ENCODE measurements at regions not wholly inside any gene's neighbourhood (a gene's known extent, or its start where the extent isn't known, plus 50 kb on each side); places are given as distances from the start of the nearest gene placed in this dataset.

DNA sequence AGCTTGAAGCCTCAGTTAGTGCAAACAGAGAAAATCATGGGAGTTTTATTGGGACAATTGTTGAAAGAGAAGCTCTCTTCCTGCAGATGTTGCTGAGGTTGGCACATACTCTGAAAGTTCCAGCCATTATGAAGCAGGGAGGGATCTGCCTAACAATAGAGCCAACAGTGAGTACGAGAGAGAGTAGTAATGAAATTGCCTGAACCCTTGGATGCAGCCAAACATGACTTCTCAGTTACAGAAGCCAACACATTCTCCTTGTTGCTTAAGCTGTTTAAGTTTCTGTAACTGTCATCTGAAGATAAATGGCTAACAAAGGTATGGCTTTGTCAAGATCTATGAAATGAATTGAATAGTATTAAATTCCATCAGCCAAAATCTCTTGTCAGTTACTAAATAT, 211.0 kb upstream of the TTC14 start:
- Histone ChIP-seq H2BK120ac (ENCODE audit: low read depth, low read length) (no peak overlapping the region), H3K4me3 (ENCODE audit: insufficient read depth in 1 of 2, low read depth in 1 of 2, low read length in 2 of 2) (no peak overlapping the region), H2BK15ac (ENCODE audit: low read depth, poor library complexity, severe bottlenecking) (no peak overlapping the region), H3K14ac (ENCODE audit: low read length in 2 of 2) (no peak overlapping the region), H3K18ac (ENCODE audit: low read depth in 1 of 2, low read length in 2 of 2) (no peak overlapping the region), H2AK5ac (ENCODE audit: low read length, severe bottlenecking) (no peak overlapping the region), H4K91ac (ENCODE audit: low read length) (no peak overlapping the region), H2AFZ (ENCODE audit: low read depth, low read length) (no peak overlapping the region), H3K9ac (ENCODE audit: low read length) (no peak overlapping the region), H4K8ac (ENCODE audit: low read length) (no peak overlapping the region), H2BK5ac (ENCODE audit: low read depth, low read length, poor library complexity, severe bottlenecking) (no peak overlapping the region), H3K9me3 (ENCODE audit: control insufficient read depth, low read length) (no peaks in the 10 kb centered on the region), H3K27ac (ENCODE audit: low read length, poor library complexity, severe bottlenecking) (no peak overlapping the region), H3K79me1 (replicated peaks; ENCODE audit: low read length, poor library complexity, severe bottlenecking) (no peaks in the 10 kb centered on the region), H3K4me2 (ENCODE audit: low read length, poor library complexity, severe bottlenecking) (no peak overlapping the region), H3K27me3 (ENCODE audit: control insufficient read depth in 1 of 2, insufficient read depth in 1 of 2, low read length in 2 of 2) (no peaks in the 10 kb centered on the region), H3K4me1 (ENCODE audit: control insufficient read depth, insufficient read depth, low read depth, low read length) (no peaks in the 10 kb centered on the region), H2BK12ac (ENCODE audit: low read length in 2 of 2) (no peak overlapping the region), H3K4ac (ENCODE audit: low read depth in 1 of 2, low read length in 2 of 2) (no peak overlapping the region), H3K23ac (ENCODE audit: low read length in 2 of 2) (no peak overlapping the region), H3K36me3 (ENCODE audit: control insufficient read depth in 1 of 2, insufficient read depth in 2 of 2, low read depth in 1 of 2, low read length in 2 of 2) (no peaks in the 10 kb centered on the region)
- no peak for DNase-seq
- 30% methylated on average over 1 of the region's 1 CpG for WGBS

DNA sequence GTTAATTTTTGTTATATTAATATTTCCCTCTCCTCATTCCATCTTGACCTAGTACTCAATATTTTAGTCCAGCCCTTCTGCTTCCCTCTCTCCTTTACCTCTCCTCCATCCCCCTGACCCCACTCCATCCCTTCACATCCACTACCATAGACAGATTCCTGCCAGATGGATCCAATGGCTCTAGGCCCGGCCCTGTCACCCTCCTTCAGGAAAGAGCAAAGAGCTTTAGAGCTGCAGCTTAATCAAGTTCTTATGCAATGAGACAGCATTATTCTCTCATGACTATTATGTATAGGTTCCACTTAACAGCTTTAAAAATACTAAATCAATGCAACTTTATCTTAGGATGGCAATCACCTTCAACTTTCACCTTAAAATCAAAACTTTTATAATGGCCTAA, 200.7 kb upstream of the TTC14 start:
- Histone ChIP-seq H2AK5ac (ENCODE audit: low read length, severe bottlenecking) (no peak overlapping the region), H3K4me1 (ENCODE audit: control insufficient read depth, insufficient read depth, low read depth, low read length) (no peaks in the 10 kb centered on the region), H3K27ac (ENCODE audit: low read length, poor library complexity, severe bottlenecking) (no peak overlapping the region), H2BK12ac (ENCODE audit: low read length in 2 of 2) (no peak overlapping the region), H2BK15ac (ENCODE audit: low read depth, poor library complexity, severe bottlenecking) (no peak overlapping the region), H4K91ac (ENCODE audit: low read length) (no peak overlapping the region), H3K9me3 (ENCODE audit: control insufficient read depth, low read length) (no peaks in the 10 kb centered on the region), H3K23ac (ENCODE audit: low read length in 2 of 2) (no peak overlapping the region), H3K36me3 (ENCODE audit: control insufficient read depth in 1 of 2, insufficient read depth in 2 of 2, low read depth in 1 of 2, low read length in 2 of 2) (no peaks in the 10 kb centered on the region), H3K4me3 (ENCODE audit: insufficient read depth in 1 of 2, low read depth in 1 of 2, low read length in 2 of 2) (no peak overlapping the region), H3K14ac (ENCODE audit: low read length in 2 of 2) (no peak overlapping the region), H3K9ac (ENCODE audit: low read length) (no peak overlapping the region), H2BK120ac (ENCODE audit: low read depth, low read length) (no peak overlapping the region), H4K8ac (ENCODE audit: low read length) (no peak overlapping the region), H2AFZ (ENCODE audit: low read depth, low read length) (no peak overlapping the region), H3K4me2 (ENCODE audit: low read length, poor library complexity, severe bottlenecking) (no peak overlapping the region), H3K79me1 (replicated peaks; ENCODE audit: low read length, poor library complexity, severe bottlenecking) (no peaks in the 10 kb centered on the region), H2BK5ac (ENCODE audit: low read depth, low read length, poor library complexity, severe bottlenecking) (no peak overlapping the region), H3K27me3 (ENCODE audit: control insufficient read depth in 1 of 2, insufficient read depth in 1 of 2, low read length in 2 of 2) (no peaks in the 10 kb centered on the region), H3K4ac (ENCODE audit: low read depth in 1 of 2, low read length in 2 of 2) (no peak overlapping the region), H3K18ac (ENCODE audit: low read depth in 1 of 2, low read length in 2 of 2) (no peak overlapping the region)
- DNase-seq: no peak
- WGBS: 100% methylated on average over 1 of the region's 1 CpG

DNA sequence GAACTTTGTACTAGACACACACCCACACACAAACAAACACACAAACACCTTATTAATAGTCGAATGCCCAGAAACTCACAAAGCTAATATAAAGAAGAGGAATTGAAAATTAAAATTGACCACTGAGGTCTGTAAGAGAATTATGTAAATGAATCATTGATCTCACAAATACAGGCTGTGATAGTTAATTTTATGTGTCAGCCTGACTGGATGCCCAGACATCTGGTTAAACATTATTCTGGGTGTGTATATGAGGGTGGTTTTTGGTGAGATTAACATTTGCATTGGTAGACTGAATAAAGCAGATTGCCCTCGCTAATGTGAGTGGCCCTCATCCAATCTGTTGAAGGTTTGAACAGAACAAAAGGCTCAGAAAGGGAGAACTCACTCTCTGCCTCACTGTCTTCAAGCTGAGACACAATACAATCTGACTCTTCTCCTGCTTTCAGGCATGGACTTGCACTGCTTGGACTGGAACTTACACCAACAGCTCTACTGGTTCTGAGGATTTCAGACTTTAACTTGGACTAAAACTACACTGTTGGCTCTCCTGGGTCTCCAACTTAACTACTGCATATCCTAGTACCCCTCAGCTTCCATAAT, 199.4 kb upstream of the TTC14 start:
- no peak overlapping the region for H3K14ac ChIP-seq (ENCODE audit: low read length in 2 of 2)
- H3K4me2 ChIP-seq (ENCODE audit: low read length, poor library complexity, severe bottlenecking): no peak overlapping the region
- no peak overlapping the region for H3K27ac ChIP-seq (ENCODE audit: low read length, poor library complexity, severe bottlenecking)
- no peak overlapping the region for H3K9ac ChIP-seq (ENCODE audit: low read length)
- H2BK5ac ChIP-seq (ENCODE audit: low read depth, low read length, poor library complexity, severe bottlenecking): no peak overlapping the region
- H3K23ac ChIP-seq (ENCODE audit: low read length in 2 of 2): no peak overlapping the region
- no peak overlapping the region for H3K18ac ChIP-seq (ENCODE audit: low read depth in 1 of 2, low read length in 2 of 2)
- H2AK5ac ChIP-seq (ENCODE audit: low read length, severe bottlenecking): no peak overlapping the region
- H3K27me3 ChIP-seq (ENCODE audit: control insufficient read depth in 1 of 2, insufficient read depth in 1 of 2, low read length in 2 of 2): no peaks in the 10 kb centered on the region
- H2BK120ac ChIP-seq (ENCODE audit: low read depth, low read length): no peak overlapping the region
- H2BK15ac ChIP-seq (ENCODE audit: low read depth, poor library complexity, severe bottlenecking): no peak overlapping the region
- H4K91ac ChIP-seq (ENCODE audit: low read length): no peak overlapping the region
- H4K8ac ChIP-seq (ENCODE audit: low read length): no peak overlapping the region
- H3K79me1 ChIP-seq (replicated peaks; ENCODE audit: low read length, poor library complexity, severe bottlenecking): no peaks in the 10 kb centered on the region
- H3K4ac ChIP-seq (ENCODE audit: low read depth in 1 of 2, low read length in 2 of 2): no peak overlapping the region
- WGBS: 58% methylated on average over 1 of the region's 2 CpGs
- H2BK12ac ChIP-seq (ENCODE audit: low read length in 2 of 2): no peak overlapping the region
- H3K9me3 ChIP-seq (ENCODE audit: control insufficient read depth, low read length): no peaks in the 10 kb centered on the region
- no peaks in the 10 kb centered on the region for H3K36me3 ChIP-seq (ENCODE audit: control insufficient read depth in 1 of 2, insufficient read depth in 2 of 2, low read depth in 1 of 2, low read length in 2 of 2)
- DNase-seq: no peak
- no peak overlapping the region for H3K4me3 ChIP-seq (ENCODE audit: insufficient read depth in 1 of 2, low read depth in 1 of 2, low read length in 2 of 2)
- no peaks in the 10 kb centered on the region for H3K4me1 ChIP-seq (ENCODE audit: control insufficient read depth, insufficient read depth, low read depth, low read length)
- no peak overlapping the region for H2AFZ ChIP-seq (ENCODE audit: low read depth, low read length)

DNA sequence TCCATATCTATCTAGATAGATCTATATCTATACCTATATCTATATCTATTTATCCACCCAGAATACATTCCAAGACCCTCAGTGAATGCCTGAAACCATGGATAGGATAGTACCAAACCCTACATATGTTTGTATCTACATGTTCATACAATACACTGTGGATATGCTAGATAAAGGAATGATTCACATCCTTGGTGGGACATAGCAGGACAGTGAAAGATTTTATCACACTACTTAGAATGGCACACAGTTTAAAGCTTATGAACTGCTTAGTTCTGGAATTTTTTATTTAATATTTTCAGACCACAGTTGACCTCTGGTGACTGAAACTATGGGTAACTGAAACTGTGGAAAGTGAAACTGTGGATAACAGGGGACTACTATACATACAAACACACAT, 198.8 kb upstream of the TTC14 start:
- H3K4me1 ChIP-seq (ENCODE audit: control insufficient read depth, insufficient read depth, low read depth, low read length): no peaks in the 10 kb centered on the region
- H4K91ac ChIP-seq (ENCODE audit: low read length): no peak overlapping the region
- H4K8ac ChIP-seq (ENCODE audit: low read length): no peak overlapping the region
- DNase-seq: no peak
- no peak overlapping the region for H2BK120ac ChIP-seq (ENCODE audit: low read depth, low read length)
- H3K14ac ChIP-seq (ENCODE audit: low read length in 2 of 2): no peak overlapping the region
- no peaks in the 10 kb centered on the region for H3K79me1 ChIP-seq (replicated peaks; ENCODE audit: low read length, poor library complexity, severe bottlenecking)
- no peak overlapping the region for H3K27ac ChIP-seq (ENCODE audit: low read length, poor library complexity, severe bottlenecking)
- no peak overlapping the region for H3K4me2 ChIP-seq (ENCODE audit: low read length, poor library complexity, severe bottlenecking)
- no peak overlapping the region for H3K9ac ChIP-seq (ENCODE audit: low read length)
- H3K36me3 ChIP-seq (ENCODE audit: control insufficient read depth in 1 of 2, insufficient read depth in 2 of 2, low read depth in 1 of 2, low read length in 2 of 2): no peaks in the 10 kb centered on the region
- H2BK12ac ChIP-seq (ENCODE audit: low read length in 2 of 2): no peak overlapping the region
- H3K27me3 ChIP-seq (ENCODE audit: control insufficient read depth in 1 of 2, insufficient read depth in 1 of 2, low read length in 2 of 2): no peaks in the 10 kb centered on the region
- no peak overlapping the region for H3K4me3 ChIP-seq (ENCODE audit: insufficient read depth in 1 of 2, low read depth in 1 of 2, low read length in 2 of 2)
- no peak overlapping the region for H2AFZ ChIP-seq (ENCODE audit: low read depth, low read length)
- no peak overlapping the region for H3K18ac ChIP-seq (ENCODE audit: low read depth in 1 of 2, low read length in 2 of 2)
- no peak overlapping the region for H2BK5ac ChIP-seq (ENCODE audit: low read depth, low read length, poor library complexity, severe bottlenecking)
- no peak overlapping the region for H3K4ac ChIP-seq (ENCODE audit: low read depth in 1 of 2, low read length in 2 of 2)
- no peak overlapping the region for H2BK15ac ChIP-seq (ENCODE audit: low read depth, poor library complexity, severe bottlenecking)
- H3K9me3 ChIP-seq (ENCODE audit: control insufficient read depth, low read length): no peaks in the 10 kb centered on the region
- H2AK5ac ChIP-seq (ENCODE audit: low read length, severe bottlenecking): no peak overlapping the region
- no peak overlapping the region for H3K23ac ChIP-seq (ENCODE audit: low read length in 2 of 2)
